OCI-LY7 (cell line): ENCODE measurements at regions not wholly inside any gene's neighbourhood (a gene's known extent, or its start where the extent isn't known, plus 50 kb on each side); places are given as distances from the start of the nearest gene placed in this dataset.

ENCODE experiments used
- BruUV-seq: library from RNA; stranded (reverse); fragments of 400-500 nt; replicated peaks from 2 replicates; lab custom pipeline; 2021; lab: Mats Ljungman, UMichigan
- CTCF ChIA-PET: fragments of 300-600 bp; sonication (Branson Sonifier 250); formaldehyde crosslinking; loops from one replicate; lab custom pipeline; 2022; ENCODE audit warnings: antibody characterized with exemption; ENCODE audit not compliant: unreplicated experiment; lab: Charles Lee
- POLR2A ChIA-PET: fragments of 300-600 bp; sonication (Branson Sonifier 250); formaldehyde crosslinking; loops from one replicate; lab custom pipeline; 2022; ENCODE audit warnings: antibody characterized with exemption; lab: Charles Lee
- DNase-seq: peaks from one replicate; pipeline ENCODE4 v3.0.0-alpha.2; 2015; ENCODE audit warnings: low spot score
- H2AFZ ChIP-seq: fragments of 200-600 bp; sonication (generic), shearing (Covaris generic); 2 replicates; pipeline ENCODE4 v1.6.1; 2014; ENCODE audit warnings: mild to moderate bottlenecking, antibody characterized with exemption, low read length, moderate library complexity
- H3K27ac ChIP-seq: fragments of 200-600 bp; sonication (generic); 2 replicates; pipeline ENCODE4 v1.5.1; 2014; ENCODE audit warnings: mixed run types, low read depth, mild to moderate bottlenecking, moderate library complexity, low read length, inconsistent platforms; ENCODE audit not compliant: poor library complexity, severe bottlenecking
- H3K36me3 ChIP-seq: fragments of 200-600 bp; sonication (generic); 2 replicates; pipeline ENCODE4 v1.6.1; 2014; ENCODE audit warnings: mild to moderate bottlenecking, antibody characterized with exemption, low read length, moderate library complexity, mixed read lengths; ENCODE audit not compliant: insufficient read depth
- H3K4me1 ChIP-seq: fragments of 200-600 bp; sonication (generic); 2 replicates; pipeline ENCODE4 v1.5.1; 2014; ENCODE audit warnings: mild to moderate bottlenecking, low read length; ENCODE audit not compliant: insufficient read depth, poor library complexity, severe bottlenecking
- H3K4me2 ChIP-seq: fragments of 200-600 bp; sonication (generic); 2 replicates; pipeline ENCODE4 v1.6.1; 2014; ENCODE audit warnings: mild to moderate bottlenecking, low read length
- H3K4me3 ChIP-seq: fragments of 200-600 bp; sonication (generic); 2 replicates; pipeline ENCODE4 v1.5.1; 2014; ENCODE audit warnings: mild to moderate bottlenecking, low read depth, low read length; ENCODE audit not compliant: poor library complexity, severe bottlenecking
- H3K79me2 ChIP-seq: fragments of 200-600 bp; sonication (generic); 2 replicates; pipeline ENCODE4 v1.6.1; 2016; ENCODE audit warnings: low read depth, mild to moderate bottlenecking, low read length, moderate library complexity, mixed read lengths; ENCODE audit not compliant: insufficient read depth
- H3K9me2 ChIP-seq: fragments of 200-600 bp; sonication (generic); 2 replicates; pipeline ENCODE4 v1.6.1; 2016; ENCODE audit warnings: mild to moderate bottlenecking, low read length, mixed read lengths; ENCODE audit not compliant: insufficient read depth
- H3K9me3 ChIP-seq: fragments of 200-600 bp; sonication (generic); 2 replicates; pipeline ENCODE4 v1.6.1; 2014; ENCODE audit warnings: mild to moderate bottlenecking, mixed run types, low read length, mixed read lengths
- H4K20me1 ChIP-seq: fragments of 200-600 bp; sonication (generic); 2 replicates; pipeline ENCODE4 v1.6.1; 2014; ENCODE audit warnings: mild to moderate bottlenecking, antibody characterized with exemption, low read length, moderate library complexity, mixed read lengths; ENCODE audit not compliant: insufficient read depth
- CTCF ChIP-seq: fragments of 200-600 bp; sonication (generic); conservative IDR thresholded peaks from 2 replicates; pipeline ENCODE4 v1.5.1; 2014; ENCODE audit warnings: mild to moderate bottlenecking, antibody characterized with exemption, low read length, moderate library complexity, mixed read lengths
- EZH2phosphoT487 ChIP-seq: fragments of 200-600 bp; sonication (generic); IDR thresholded peaks from 2 replicates; pipeline ENCODE4 v1.6.1; 2018; ENCODE audit warnings: low read depth, borderline replicate concordance, mild to moderate bottlenecking, mixed run types, antibody characterized with exemption, low read length, moderate library complexity, mixed read lengths
- intact Hi-C: fragments of 100-400 bp; cut with micrococcal nuclease; formaldehyde crosslinking; loops from one replicate; pipeline ENCODE4 v1.10.0; 2022; ENCODE audit not compliant: unreplicated experiment

- H3K36me3 ChIP-seq: no peaks in the 10 kb centered on the region
- no peak overlapping the region for H3K4me2 ChIP-seq
- no peaks in the 10 kb centered on the region for H3K9me3 ChIP-seq
- no peak overlapping the region for H3K27ac ChIP-seq
- TF ChIP-seq EZH2phosphoT487 (no peak), CTCF (no peak)
- ChIA-PET POLR2A (interaction anchor here (0.6 to 0.7 kb wide), 3 partner anchors 194 to 527 kb away, joined by 3 to 6 read pairs (median 3); no protein-coding TSS in a partner anchor), CTCF (no interaction called here)
- intact Hi-C loops: no loop called here
- H3K4me3 ChIP-seq: no peak overlapping the region
- H3K79me2 ChIP-seq: no peaks in the 10 kb centered on the region
- H2AFZ ChIP-seq: no peak overlapping the region
- no peaks in the 10 kb centered on the region for H3K9me2 ChIP-seq
- no peaks in the 10 kb centered on the region for H4K20me1 ChIP-seq
- BruUV-seq: no TSS peak
- DNase-seq: no peak
- H3K4me1 ChIP-seq: no peaks in the 10 kb centered on the region
These were observed 612.8 kb downstream of the MCTP2 start for GRCh38 chr15:94844198-94844537.

GRCh38 chr15:94844538-94845389, 613.4 kb downstream of the MCTP2 start:
- H3K9me2 ChIP-seq: no peaks in the 10 kb centered on the region
- ChIA-PET POLR2A (interaction anchor here (0.6 kb wide), 1 partner anchor 528 kb away, joined by 3 read pairs; no protein-coding TSS in a partner anchor), CTCF (no interaction called here)
- no TSS peak for BruUV-seq
- no peak overlapping the region for H3K27ac ChIP-seq
- H3K4me3 ChIP-seq: no peak overlapping the region
- no peak overlapping the region for H2AFZ ChIP-seq
- TF ChIP-seq CTCF (no peak), EZH2phosphoT487 (no peak)
- H3K36me3 ChIP-seq: no peaks in the 10 kb centered on the region
- no peaks in the 10 kb centered on the region for H3K9me3 ChIP-seq
- no peaks in the 10 kb centered on the region for H4K20me1 ChIP-seq
- no peaks in the 10 kb centered on the region for H3K79me2 ChIP-seq
- no peak for DNase-seq
- no peak overlapping the region for H3K4me2 ChIP-seq
- no peaks in the 10 kb centered on the region for H3K4me1 ChIP-seq
- intact Hi-C loops: no loop called here

GRCh38 chr15:94845390-94845716, 614.0 kb downstream of the MCTP2 start:
- no TSS peak for BruUV-seq
- H3K4me2 ChIP-seq: no peak overlapping the region
- no peak for TF ChIP-seq EZH2phosphoT487
- TF ChIP-seq CTCF: no peak
- intact Hi-C loops: no loop called here
- POLR2A ChIA-PET: no interaction called here
- no peaks in the 10 kb centered on the region for H3K4me1 ChIP-seq
- no peak for DNase-seq
- H3K4me3 ChIP-seq: no peak overlapping the region
- CTCF ChIA-PET: no interaction called here
- H3K36me3 ChIP-seq: no peaks in the 10 kb centered on the region
- H3K9me3 ChIP-seq: no peaks in the 10 kb centered on the region
- H3K27ac ChIP-seq: no peak overlapping the region
- H3K79me2 ChIP-seq: no peaks in the 10 kb centered on the region
- no peaks in the 10 kb centered on the region for H4K20me1 ChIP-seq
- no peak overlapping the region for H2AFZ ChIP-seq
- no peaks in the 10 kb centered on the region for H3K9me2 ChIP-seq
